Psoas muscle (tissue), 7 donors: ENCODE measurements at regions not wholly inside any gene's neighbourhood (a gene's known extent, or its start where the extent isn't known, plus 50 kb on each side); places are given as distances from the start of the nearest gene placed in this dataset.

ENCODE experiments used
- ATAC-seq, 4 donors: fragments of 200-7000 bp; cut with Tn5 transposase; one replicate each; pipeline ENCODE4 v1.9.1; 2020; ENCODE audit warnings: moderate library complexity in 3 of 4, mild to moderate bottlenecking in 2 of 4
- DNase-seq, 2 donors: peaks; one replicate each; pipeline ENCODE4 v3.0.0-alpha.2; 2020
- H3K27ac ChIP-seq: fragments of 200-600 bp; one replicate; pipeline ENCODE4 v1.8.0; 2022
- H3K27me3 ChIP-seq, 3 donors: fragments of 200-600 bp in 1 of 3; one replicate each; pipeline versions ENCODE4 v1.6.1 to v1.8.0; 2013 to 2022; ENCODE audit warnings: low read length in 2 of 3, mild to moderate bottlenecking in 2 of 3, moderate library complexity in 1 of 3; ENCODE audit not compliant: insufficient read depth in 3 of 3
- H3K36me3 ChIP-seq, 2 donors: fragments of 200-600 bp in 1 of 2; one replicate each; pipeline versions ENCODE4 v1.6.1 to v1.8.0; 2013 to 2022; ENCODE audit warnings: low read depth in 1 of 2, mild to moderate bottlenecking in 1 of 2, moderate library complexity in 1 of 2; ENCODE audit not compliant: insufficient read depth in 1 of 2
- H3K4me1 ChIP-seq: fragments of 200-600 bp; one replicate; pipeline ENCODE4 v1.8.0; 2022
- H3K4me3 ChIP-seq: fragments of 200-600 bp; one replicate; pipeline ENCODE4 v1.8.0; 2022; ENCODE audit warnings: mild to moderate bottlenecking
- H3K9me3 ChIP-seq: fragments of 200-600 bp; one replicate; pipeline ENCODE4 v1.8.0; 2022
- WGBS, 3 donors: extraction: QIAGEN DNeasy Blood & Tissue Kit; methylation state at CpG; one replicate each; pipeline versions ENCODE4 v1.1.6 to v1.1.7; 2013; 5-methylcytosine and 5-hydroxymethylcytosine counted together
- intact Hi-C, 2 donors: fragments of 100-400 bp; cut with DNase I; formaldehyde crosslinking; loops; one replicate each; pipeline versions ENCODE4 v1.11.0 to v1.14.2; 2022
- TF ChIP-seq, protein P1 (sequence below): fragments of 200-600 bp; IDR thresholded peaks from one replicate; pipeline ENCODE4 v1.8.0; 2022; ENCODE audit warnings: antibody characterized with exemption
- donor health status: healthy with polysubstance abuse.
- donor health status: DM: no; HTN: no; CAD: no; lungs with moderate emphysema.
- donor health status: Bipolar disorder and iron deficiency.
- donor health status: healthy.
- donor health status: DM: yes; HTN: yes; CAD: no.
- donor health status: DM: no; HTN: no; CAD: no.
- donor health status: DM: yes; HTN: yes; CAD: no.

DNA sequence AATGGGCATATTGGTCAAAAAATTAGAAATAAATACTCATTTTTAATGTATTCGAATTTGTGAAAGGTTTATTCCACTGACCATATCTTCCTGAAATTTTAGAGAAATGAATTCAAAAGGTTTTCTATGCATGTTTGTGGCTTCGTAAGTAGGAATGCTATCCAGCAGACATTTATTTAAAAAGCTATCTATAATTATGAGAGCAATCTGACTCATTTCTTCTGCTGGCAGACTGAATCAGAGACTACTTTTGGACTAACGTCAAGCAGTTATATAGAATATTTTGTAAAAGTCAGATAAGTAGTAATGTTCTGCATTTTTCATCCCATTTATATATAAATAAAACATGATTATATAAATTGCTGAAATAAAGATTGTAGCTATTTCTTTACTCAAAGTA, 125.0 kb downstream of the SPCS3 start:
- Histone ChIP-seq H3K27ac (no peak overlapping the region), H3K36me3 (no peaks in the 10 kb centered on the region), H3K27me3 (no peaks in the 10 kb centered on the region), H3K9me3 (no peaks in the 10 kb centered on the region), H3K4me3 (no peak overlapping the region), H3K4me1 (no peaks in the 10 kb centered on the region)
- ATAC-seq (no peak), DNase-seq (no peak)
- intact Hi-C loops, result no loop called here
- TF ChIP-seq, protein P1, sequence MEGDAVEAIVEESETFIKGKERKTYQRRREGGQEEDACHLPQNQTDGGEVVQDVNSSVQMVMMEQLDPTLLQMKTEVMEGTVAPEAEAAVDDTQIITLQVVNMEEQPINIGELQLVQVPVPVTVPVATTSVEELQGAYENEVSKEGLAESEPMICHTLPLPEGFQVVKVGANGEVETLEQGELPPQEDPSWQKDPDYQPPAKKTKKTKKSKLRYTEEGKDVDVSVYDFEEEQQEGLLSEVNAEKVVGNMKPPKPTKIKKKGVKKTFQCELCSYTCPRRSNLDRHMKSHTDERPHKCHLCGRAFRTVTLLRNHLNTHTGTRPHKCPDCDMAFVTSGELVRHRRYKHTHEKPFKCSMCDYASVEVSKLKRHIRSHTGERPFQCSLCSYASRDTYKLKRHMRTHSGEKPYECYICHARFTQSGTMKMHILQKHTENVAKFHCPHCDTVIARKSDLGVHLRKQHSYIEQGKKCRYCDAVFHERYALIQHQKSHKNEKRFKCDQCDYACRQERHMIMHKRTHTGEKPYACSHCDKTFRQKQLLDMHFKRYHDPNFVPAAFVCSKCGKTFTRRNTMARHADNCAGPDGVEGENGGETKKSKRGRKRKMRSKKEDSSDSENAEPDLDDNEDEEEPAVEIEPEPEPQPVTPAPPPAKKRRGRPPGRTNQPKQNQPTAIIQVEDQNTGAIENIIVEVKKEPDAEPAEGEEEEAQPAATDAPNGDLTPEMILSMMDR, result no peak
- WGBS, 3 donors, result 72 to 86% (median 86%) methylated on average over 3 of the region's 3 CpGs

DNA sequence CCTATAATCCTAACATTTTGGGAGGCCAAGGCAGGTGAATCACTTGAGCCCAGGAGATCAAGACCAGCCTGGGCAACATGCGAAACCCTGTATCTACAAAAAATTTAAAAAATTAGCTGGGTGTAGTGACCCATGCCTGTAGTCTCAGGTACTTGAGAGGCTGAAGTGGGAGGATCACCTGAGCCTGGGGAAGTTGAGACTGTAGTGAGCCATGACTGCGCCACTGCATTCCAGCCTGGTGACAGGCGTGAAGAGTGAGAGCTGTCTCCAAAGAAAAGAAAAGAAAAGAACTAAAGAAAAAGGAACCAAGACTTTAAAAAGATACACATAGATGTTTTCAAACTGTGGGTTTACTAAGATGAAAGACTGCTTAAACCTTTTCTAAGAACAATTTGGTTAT, 129.0 kb downstream of the SPCS3 start:
- H3K27me3 ChIP-seq, result no peaks in the 10 kb centered on the region
- no peaks in the 10 kb centered on the region for H3K9me3 ChIP-seq
- no peaks in the 10 kb centered on the region for H3K4me1 ChIP-seq
- no peak overlapping the region for H3K4me3 ChIP-seq
- WGBS, 3 donors, result 93% methylated on average over 3 of the region's 3 CpGs
- TF ChIP-seq, protein P1, result no peak
- ATAC-seq (no peak), DNase-seq (no peak)
- no peak overlapping the region for H3K27ac ChIP-seq
- intact Hi-C loops, result no loop called here
- no peaks in the 10 kb centered on the region for H3K36me3 ChIP-seq

DNA sequence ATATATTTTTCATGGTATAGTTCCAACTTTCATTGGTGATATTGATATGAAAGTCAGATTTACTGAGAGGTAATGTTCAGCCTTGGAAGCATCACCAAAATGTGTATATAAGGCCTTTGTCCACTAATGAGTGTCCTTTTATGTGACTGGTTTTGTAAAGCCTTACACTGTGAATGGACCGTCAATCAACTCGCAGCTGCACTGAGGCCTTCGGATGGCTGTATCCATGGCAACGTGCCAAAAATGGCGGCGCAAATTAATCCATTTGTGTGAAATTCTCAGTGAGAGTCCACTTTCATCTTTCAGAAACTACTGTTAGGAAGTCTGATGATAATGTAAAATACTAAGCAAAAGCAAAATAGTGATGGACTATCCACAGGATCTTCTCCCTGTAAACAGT, 131.7 kb downstream of the SPCS3 start:
- no peak for ATAC-seq
- H3K36me3 ChIP-seq, result no peaks in the 10 kb centered on the region
- no peaks in the 10 kb centered on the region for H3K9me3 ChIP-seq
- no peaks in the 10 kb centered on the region for H3K27me3 ChIP-seq
- TF ChIP-seq, protein P1, result no peak
- H3K27ac ChIP-seq, result no peak overlapping the region
- H3K4me3 ChIP-seq, result no peak overlapping the region
- DNase-seq, result no peak
- no peaks in the 10 kb centered on the region for H3K4me1 ChIP-seq
- intact Hi-C loops, result no loop called here
- WGBS, 3 donors, result 52 to 56% (median 54%) methylated on average over 6 of the region's 6 CpGs

DNA sequence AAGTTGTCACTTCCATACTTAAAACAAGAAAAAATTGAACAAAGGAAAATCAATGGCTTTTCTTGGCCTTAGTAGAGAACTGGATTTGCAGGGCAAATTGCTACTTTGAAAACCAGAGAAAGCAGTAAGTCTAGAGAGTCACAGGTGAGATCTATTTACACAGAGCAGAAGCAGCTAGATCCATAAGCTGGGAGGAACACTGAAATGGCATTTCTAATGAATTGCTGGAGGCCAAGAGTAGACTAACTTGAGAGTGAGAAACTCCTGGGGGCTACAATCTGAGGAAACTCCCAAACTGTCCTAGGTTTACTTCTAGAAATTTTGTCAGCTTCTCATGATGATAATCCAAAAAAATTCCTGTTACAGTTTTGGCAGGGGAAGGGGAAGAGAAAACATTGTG, 133.3 kb downstream of the SPCS3 start:
- no peaks in the 10 kb centered on the region for H3K4me1 ChIP-seq
- no peak for DNase-seq
- no peak overlapping the region for H3K27ac ChIP-seq
- no peaks in the 10 kb centered on the region for H3K36me3 ChIP-seq
- intact Hi-C loops, result no loop called here
- no peak for ATAC-seq
- TF ChIP-seq, protein P1, result no peak
- no peaks in the 10 kb centered on the region for H3K9me3 ChIP-seq
- H3K4me3 ChIP-seq, result no peak overlapping the region
- H3K27me3 ChIP-seq, result no peaks in the 10 kb centered on the region

DNA sequence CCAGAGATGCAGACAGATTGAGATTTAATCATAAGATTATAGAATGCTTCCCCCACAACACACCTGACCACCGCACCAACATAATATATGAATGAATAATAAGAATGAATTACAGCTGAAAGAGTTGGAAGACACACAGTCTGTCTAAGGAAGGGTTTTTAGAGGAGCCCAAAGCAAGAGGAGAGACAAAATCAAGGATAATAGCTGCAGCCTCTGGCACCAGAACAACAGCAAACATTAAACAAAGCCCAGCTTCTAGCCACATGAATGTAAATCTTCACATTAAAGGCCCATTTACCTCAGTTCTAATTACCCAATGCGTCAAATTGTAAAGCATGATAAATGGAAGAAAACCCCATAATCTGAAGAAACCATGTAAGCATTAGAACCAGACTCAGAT, 133.9 kb downstream of the SPCS3 start:
- H3K27ac ChIP-seq, result no peak overlapping the region
- no peaks in the 10 kb centered on the region for H3K27me3 ChIP-seq
- intact Hi-C loops, result no loop called here
- 63 to 74% (median 68%) methylated on average over 2 of the region's 2 CpGs for WGBS, 3 donors
- TF ChIP-seq, protein P1, result no peak
- ATAC-seq, result no peak
- no peak for DNase-seq
- no peak overlapping the region for H3K4me3 ChIP-seq
- no peaks in the 10 kb centered on the region for H3K9me3 ChIP-seq
- H3K36me3 ChIP-seq, result no peaks in the 10 kb centered on the region
- no peaks in the 10 kb centered on the region for H3K4me1 ChIP-seq
